ENCODE measurements at regions not wholly inside any gene's neighbourhood (a gene's known extent, or its start where the extent isn't known, plus 50 kb on each side); places are given as distances from the start of the nearest gene placed in this dataset.

- TF ChIP-seq REST (IDR thresholded peaks at IDR 0.05; ENCODE audit: insufficient read depth in 1 of 2, low read depth in 2 of 2, low read length in 2 of 2) (no peak), TAF1 (IDR thresholded peaks at IDR 0.05; ENCODE audit: borderline replicate concordance, insufficient read depth, low read length) (no peak), POLR2AphosphoS5 (IDR thresholded peaks at IDR 0.05; ENCODE audit: low read depth, low read length) (no peak), FOXP2 (optimal IDR thresholded peaks at IDR 0.05; ENCODE audit: borderline replicate concordance, extremely low read depth, extremely low read length, insufficient read depth) (no peak), SIN3A (IDR thresholded peaks at IDR 0.05; ENCODE audit: borderline replicate concordance, insufficient read depth, low read length) (no peak)
These were observed 346.2 kb downstream of the FOXL1 start for GRCh38 chr16:86924537-86924936.

GRCh38 chr16:86925067-86925791 is 346.9 kb downstream of the FOXL1 start:
- TF ChIP-seq REST (IDR thresholded peaks at IDR 0.05; ENCODE audit: insufficient read depth in 1 of 2, low read depth in 2 of 2, low read length in 2 of 2) (no peak), TAF1 (IDR thresholded peaks at IDR 0.05; ENCODE audit: borderline replicate concordance, insufficient read depth, low read length) (no peak), FOXP2 (optimal IDR thresholded peaks at IDR 0.05; ENCODE audit: borderline replicate concordance, extremely low read depth, extremely low read length, insufficient read depth) (no peak), SIN3A (IDR thresholded peaks at IDR 0.05; ENCODE audit: borderline replicate concordance, insufficient read depth, low read length) (no peak), POLR2AphosphoS5 (IDR thresholded peaks at IDR 0.05; ENCODE audit: low read depth, low read length) (no peak)

GRCh38 chr16:86926181-86927094 is 348.1 kb downstream of the FOXL1 start:
- TF ChIP-seq POLR2AphosphoS5 (IDR thresholded peaks at IDR 0.05; ENCODE audit: low read depth, low read length) (no peak), SIN3A (IDR thresholded peaks at IDR 0.05; ENCODE audit: borderline replicate concordance, insufficient read depth, low read length) (no peak), REST (IDR thresholded peaks at IDR 0.05; ENCODE audit: insufficient read depth in 1 of 2, low read depth in 2 of 2, low read length in 2 of 2) (no peak)

GRCh38 chr16:86927699-86928098 is 349.4 kb downstream of the FOXL1 start:
- TF ChIP-seq SIN3A (IDR thresholded peaks at IDR 0.05; ENCODE audit: borderline replicate concordance, insufficient read depth, low read length) (no peak), TAF1 (IDR thresholded peaks at IDR 0.05; ENCODE audit: borderline replicate concordance, insufficient read depth, low read length) (no peak), POLR2AphosphoS5 (IDR thresholded peaks at IDR 0.05; ENCODE audit: low read depth, low read length) (no peak), REST (IDR thresholded peaks at IDR 0.05; ENCODE audit: insufficient read depth in 1 of 2, low read depth in 2 of 2, low read length in 2 of 2) (no peak), FOXP2 (optimal IDR thresholded peaks at IDR 0.05; ENCODE audit: borderline replicate concordance, extremely low read depth, extremely low read length, insufficient read depth) (no peak)
